Left lung (tissue), 4 donors: ENCODE measurements at regions not wholly inside any gene's neighbourhood (a gene's known extent, or its start where the extent isn't known, plus 50 kb on each side); places are given as distances from the start of the nearest gene placed in this dataset.

Experiments used
- ATAC-seq: fragments of 200-7000 bp; cut with Tn5 transposase; one replicate; pipeline ENCODE4 v1.9.1; 2020; ENCODE audit warnings: moderate library complexity
- DNase-seq, 4 donors: peaks; one replicate each; pipeline ENCODE4 v3.0.0-alpha.2; 2013 to 2020
- H3K27ac ChIP-seq, 2 donors: fragments of 200-600 bp; sonication (generic) in 1 of 2; one replicate each; pipeline versions ENCODE4 v1.5.0 to v1.8.0; 2020 to 2021
- H3K27me3 ChIP-seq, 2 donors: fragments of 200-600 bp; sonication (generic) in 1 of 2; one replicate each; pipeline versions ENCODE4 v1.5.0 to v1.8.0; 2020 to 2021
- H3K36me3 ChIP-seq, 2 donors: fragments of 200-600 bp; sonication (generic) in 1 of 2; one replicate each; pipeline versions ENCODE4 v1.5.0 to v1.8.0; 2020 to 2021
- H3K4me1 ChIP-seq, 2 donors: fragments of 200-600 bp; one replicate each; pipeline ENCODE4 v1.8.0; 2021
- H3K4me3 ChIP-seq, 2 donors: fragments of 200-600 bp; sonication (generic) in 1 of 2; one replicate each; pipeline versions ENCODE4 v1.5.0 to v1.8.0; 2020 to 2021; ENCODE audit warnings: mild to moderate bottlenecking in 1 of 2
- H3K9me3 ChIP-seq, 2 donors: fragments of 200-600 bp; sonication (generic) in 1 of 2; one replicate each; pipeline versions ENCODE4 v1.5.0 to v1.8.0; 2020 to 2021
- intact Hi-C, 2 donors: fragments of 100-400 bp; cut with DNase I; formaldehyde crosslinking; loops; one replicate each; pipeline versions ENCODE4 v1.11.2 to v1.14.2; 2022
- TF ChIP-seq, protein P1 (sequence below), 2 donors: fragments of 200-600 bp; sonication (generic) in 1 of 2; IDR thresholded peaks; one replicate each; pipeline versions ENCODE4 v1.5.0 to v1.8.0; 2021; ENCODE audit warnings: antibody characterized with exemption in 2 of 2
- donor health status: DM: no; HTN: yes; CAD: no.
- donor health status: DM: no; HTN: no; CAD: no.

DNA sequence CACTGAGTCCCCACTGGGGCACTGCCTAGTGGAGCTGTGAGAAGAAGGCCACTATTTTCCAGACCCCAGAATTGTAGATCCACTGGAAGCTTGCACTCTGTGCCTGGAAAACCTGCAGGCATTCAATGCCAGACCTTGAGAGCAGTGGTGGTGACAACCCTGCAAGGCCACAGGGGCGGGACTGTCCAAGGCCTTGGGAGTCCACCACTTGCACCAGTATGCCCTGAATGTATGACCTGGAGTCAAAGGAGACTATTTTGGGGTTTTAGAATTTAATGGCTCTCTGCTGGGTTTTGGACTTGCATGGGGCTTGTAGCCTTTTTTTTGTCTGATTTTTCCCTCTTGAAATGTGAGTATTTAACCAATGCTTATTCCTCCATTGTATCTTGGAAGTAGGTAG lies 145.8 kb downstream of the MSN start:
- Histone ChIP-seq H3K27ac (no peak overlapping the region), H3K9me3 (no peaks in the 10 kb centered on the region), H3K4me1 (no peaks in the 10 kb centered on the region), H3K36me3 (no peaks in the 10 kb centered on the region), H3K27me3 (no peaks in the 10 kb centered on the region), H3K4me3 (no peak overlapping the region)
- DNase-seq (no peak), ATAC-seq (no peak)
- intact Hi-C loops: no loop called here
- TF ChIP-seq, protein P1, sequence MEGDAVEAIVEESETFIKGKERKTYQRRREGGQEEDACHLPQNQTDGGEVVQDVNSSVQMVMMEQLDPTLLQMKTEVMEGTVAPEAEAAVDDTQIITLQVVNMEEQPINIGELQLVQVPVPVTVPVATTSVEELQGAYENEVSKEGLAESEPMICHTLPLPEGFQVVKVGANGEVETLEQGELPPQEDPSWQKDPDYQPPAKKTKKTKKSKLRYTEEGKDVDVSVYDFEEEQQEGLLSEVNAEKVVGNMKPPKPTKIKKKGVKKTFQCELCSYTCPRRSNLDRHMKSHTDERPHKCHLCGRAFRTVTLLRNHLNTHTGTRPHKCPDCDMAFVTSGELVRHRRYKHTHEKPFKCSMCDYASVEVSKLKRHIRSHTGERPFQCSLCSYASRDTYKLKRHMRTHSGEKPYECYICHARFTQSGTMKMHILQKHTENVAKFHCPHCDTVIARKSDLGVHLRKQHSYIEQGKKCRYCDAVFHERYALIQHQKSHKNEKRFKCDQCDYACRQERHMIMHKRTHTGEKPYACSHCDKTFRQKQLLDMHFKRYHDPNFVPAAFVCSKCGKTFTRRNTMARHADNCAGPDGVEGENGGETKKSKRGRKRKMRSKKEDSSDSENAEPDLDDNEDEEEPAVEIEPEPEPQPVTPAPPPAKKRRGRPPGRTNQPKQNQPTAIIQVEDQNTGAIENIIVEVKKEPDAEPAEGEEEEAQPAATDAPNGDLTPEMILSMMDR (IDR thresholded peaks at IDR 0.05): no peak

GRCh38 chrX:65811558-65812228 lies 144.2 kb downstream of the MSN start:
- intact Hi-C loops: no loop called here
- DNase-seq: no peak
- Histone ChIP-seq H3K4me3 (no peak overlapping the region), H3K9me3 (no peaks in the 10 kb centered on the region), H3K36me3 (no peaks in the 10 kb centered on the region), H3K27ac (no peak overlapping the region), H3K4me1 (no peaks in the 10 kb centered on the region), H3K27me3 (no peaks in the 10 kb centered on the region)
- TF ChIP-seq, protein P1 (IDR thresholded peaks at IDR 0.05): no peak
- no peak for ATAC-seq
